Adrenal gland (tissue), 5 donors: ENCODE measurements at regions not wholly inside any gene's neighbourhood (a gene's known extent, or its start where the extent isn't known, plus 50 kb on each side); places are given as distances from the start of the nearest gene placed in this dataset.

ENCODE experiments used
- CTCF ChIP-seq, 6 experiments: fragments of 450-650 bp in 4 of 6; fragments of 200-600 bp in 2 of 6; sonication (generic) in 1 of 6; IDR thresholded peaks; 1 replicate in 5 of 6; 2 replicates in 1 of 6; pipeline versions ENCODE4 v1.5.1 to v1.8.0; 2016 to 2021; ENCODE audit warnings: antibody characterized with exemption in 6 of 6, mild to moderate bottlenecking in 2 of 6, moderate library complexity in 1 of 6
- POLR2A ChIP-seq, 2 donors: fragments of 450-650 bp; IDR thresholded peaks; one replicate each; pipeline ENCODE4 v1.6.1; 2017; ENCODE audit warnings: antibody characterized with exemption in 2 of 2, mild to moderate bottlenecking in 2 of 2, moderate library complexity in 1 of 2
- donor health status: DM: no; HTN: no; CAD: no.

- TF ChIP-seq CTCF (IDR thresholded peaks at IDR 0.05) (no peak), POLR2A (IDR thresholded peaks at IDR 0.05) (no peak)
These were observed 579.3 kb downstream of the EDEM1 start for GRCh38 chr3:5766848-5767247.
